HG03196 (cell line): ENCODE measurements at regions not wholly inside any gene's neighbourhood (a gene's known extent, or its start where the extent isn't known, plus 50 kb on each side); places are given as distances from the start of the nearest gene placed in this dataset.
"Not testable (repeated sequence)": the region's sequence is repeated elsewhere in the genome, so short reads cannot be mapped to it uniquely, and the experiment has no call there.

Experiments
- ATAC-seq: cut with Tn5 transposase; IDR thresholded peaks from one replicate; pipeline ENCODE4 v1.9.1; 2021; ENCODE audit not compliant: unreplicated experiment

GRCh38 chr4:11687727-11688126, 259.0 kb upstream of the HS3ST1 start:
- ATAC-seq: no peak

GRCh38 chr4:11685481-11685880, 256.8 kb upstream of the HS3ST1 start:
- ATAC-seq: no peak

GRCh38 chr4:11675051-11675800, 246.5 kb upstream of the HS3ST1 start:
- no peak for ATAC-seq

- ATAC-seq: no peak
These were observed 241.6 kb upstream of the HS3ST1 start for GRCh38 chr4:11670304-11670703.

GRCh38 chr4:11669156-11669555, 240.5 kb upstream of the HS3ST1 start:
- ATAC-seq: no peak

- no peak for ATAC-seq
These were observed 234.4 kb upstream of the HS3ST1 start for GRCh38 chr4:11663114-11663513.

GRCh38 chr4:11650801-11651596, 222.3 kb upstream of the HS3ST1 start:
- no peak for ATAC-seq

- ATAC-seq: no peak
These were observed 218.7 kb upstream of the HS3ST1 start for GRCh38 chr4:11647433-11647832.

GRCh38 chr4:11643081-11643480, 214.4 kb upstream of the HS3ST1 start:
- not testable (repeated sequence) for ATAC-seq

GRCh38 chr4:11640584-11640983, 211.9 kb upstream of the HS3ST1 start:
- no peak for ATAC-seq

- no peak for ATAC-seq
These were observed 207.9 kb upstream of the HS3ST1 start for GRCh38 chr4:11636551-11636950.

- ATAC-seq: no peak
These were observed 207.3 kb upstream of the HS3ST1 start for GRCh38 chr4:11636031-11636430.

GRCh38 chr4:11635342-11635741, 206.6 kb upstream of the HS3ST1 start:
- ATAC-seq: no peak

- ATAC-seq: no peak
These were observed 205.6 kb upstream of the HS3ST1 start for GRCh38 chr4:11634283-11634682.

GRCh38 chr4:11633430-11633829, 204.7 kb upstream of the HS3ST1 start:
- ATAC-seq: no peak

GRCh38 chr4:11632483-11632882, 203.8 kb upstream of the HS3ST1 start:
- ATAC-seq: no peak

- no peak for ATAC-seq
These were observed 203.3 kb upstream of the HS3ST1 start for GRCh38 chr4:11632025-11632424.

- no peak for ATAC-seq
These were observed 202.7 kb upstream of the HS3ST1 start for GRCh38 chr4:11631416-11631815.

GRCh38 chr4:11628093-11628725, 199.5 kb upstream of the HS3ST1 start:
- no peak for ATAC-seq

- no peak for ATAC-seq
These were observed 197.4 kb upstream of the HS3ST1 start for GRCh38 chr4:11626066-11626465.

- no peak for ATAC-seq
These were observed 196.5 kb upstream of the HS3ST1 start for GRCh38 chr4:11625211-11625610.

GRCh38 chr4:11624370-11624769, 195.7 kb upstream of the HS3ST1 start:
- ATAC-seq: no peak
